Hepatocyte (in vitro differentiated cells): ENCODE measurements at regions not wholly inside any gene's neighbourhood (a gene's known extent, or its start where the extent isn't known, plus 50 kb on each side); places are given as distances from the start of the nearest gene placed in this dataset.

Source experiments
- CTCF ChIP-seq: fragments of 200-600 bp; sonication (generic); IDR thresholded peaks from 2 replicates; pipeline ENCODE4 v1.5.1; 2016; ENCODE audit warnings: antibody characterized with exemption, mild to moderate bottlenecking; ENCODE audit not compliant: poor library complexity
- EZH2 ChIP-seq: fragments of 200-600 bp; sonication (generic); IDR thresholded peaks from 2 replicates; pipeline ENCODE4 v1.6.1; 2016; ENCODE audit warnings: antibody characterized with exemption, mild to moderate bottlenecking, borderline replicate concordance
- EZH2phosphoT487 ChIP-seq: fragments of 200-600 bp; sonication (generic); IDR thresholded peaks from one replicate; pipeline ENCODE4 v1.6.1; 2018; ENCODE audit warnings: antibody characterized with exemption, mild to moderate bottlenecking, low read depth, moderate library complexity; ENCODE audit not compliant: unreplicated experiment, severe bottlenecking

- TF ChIP-seq CTCF (no peak), EZH2 (no peak), EZH2phosphoT487 (no peak)
These were observed 54.8 kb downstream of the MPP7 start for GRCh38 chr10:28248092-28248491.
